ENCODE measurements at regions not wholly inside any gene's neighbourhood (a gene's known extent, or its start where the extent isn't known, plus 50 kb on each side); places are given as distances from the start of the nearest gene placed in this dataset.

DNA sequence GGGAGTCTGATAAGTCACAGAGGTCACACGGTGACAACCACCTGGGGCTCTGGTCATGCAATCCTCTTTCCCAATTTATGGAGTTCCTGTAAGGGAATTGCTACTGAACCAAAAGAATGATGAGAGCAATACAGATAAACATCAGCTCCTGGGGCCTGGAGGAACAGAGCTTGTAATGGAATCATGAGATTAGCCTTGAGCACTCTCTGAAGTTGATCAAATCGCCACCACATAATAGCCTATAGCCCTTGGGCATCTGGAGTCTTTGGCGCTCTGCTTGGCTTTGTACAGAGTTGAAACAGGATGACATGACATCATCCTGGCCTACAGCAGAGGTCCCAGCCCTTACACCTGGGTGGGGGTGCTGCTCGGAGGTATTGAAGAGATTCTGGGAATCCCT lies 154.3 kb upstream of the DTNBP1 start:
- peaks cover 0 to 2% of the 10 kb centered on the region in 2 experiments; a peak in 1 of 4 replicates for H3K4me1 ChIP-seq (ENCODE audit: control insufficient read depth in 1 of 2, insufficient read depth in 2 of 2, low read depth in 1 of 2, low read length in 1 of 2)
- H4K20me1 ChIP-seq (ENCODE audit: insufficient read depth): no peaks in the 10 kb centered on the region
- no peak overlapping the region for H3K4me3 ChIP-seq (ENCODE audit: low read depth in 2 of 2, low read length in 1 of 2)
- no peaks in the 10 kb centered on the region for H3K9me2 ChIP-seq
- DNase-seq: peak; percentile 11
- ChIA-PET POLR2A (no interaction called here), CTCF (interaction anchor here (1.0 kb wide), 1 partner anchor 353 kb away, joined by 3 read pairs; no protein-coding TSS in a partner anchor)
- no peak overlapping the region for H3K4me2 ChIP-seq
- H2AFZ ChIP-seq (ENCODE audit: low read depth): no peak overlapping the region
- H3K9ac ChIP-seq: no peak overlapping the region
- H3K36me3 ChIP-seq (replicated peaks in 1 of 2; ENCODE audit: control insufficient read depth in 1 of 2, insufficient read depth in 2 of 2, low read length in 1 of 2): no peaks in the 10 kb centered on the region
- H3K27me3 ChIP-seq (ENCODE audit: insufficient read depth): no peaks in the 10 kb centered on the region; the same call in 1 of the 2 replicates
- H3F3A ChIP-seq (replicated peaks; ENCODE audit: insufficient read depth): no peaks in the 10 kb centered on the region
- no peaks in the 10 kb centered on the region for H3K79me2 ChIP-seq (ENCODE audit: insufficient read depth)
- H3K9me3 ChIP-seq: no peaks in the 10 kb centered on the region
- H3K27ac ChIP-seq (ENCODE audit: low read depth in 2 of 2, low read length in 1 of 2): no peak overlapping the region
- TF ChIP-seq RCOR1 (IDR thresholded peaks at IDR 0.05; ENCODE audit: low read length): no peak
- TF ChIP-seq REST (IDR thresholded peaks at IDR 0.05; ENCODE audit: low read depth, low read length): no peak
- no peak for TF ChIP-seq YY1 (IDR thresholded peaks at IDR 0.05; ENCODE audit: low read depth)
- TF ChIP-seq POLR2AphosphoS5 (IDR thresholded peaks at IDR 0.05; ENCODE audit: low read depth, low read length): no peak
- TF ChIP-seq RAD21 (IDR thresholded peaks at IDR 0.05; ENCODE audit: low read length): no peak
- no peak for TF ChIP-seq FOXJ3 (CRISPR knock-in tag; IDR thresholded peaks at IDR 0.05)
- TF ChIP-seq GABPA (IDR thresholded peaks at IDR 0.05; ENCODE audit: low read depth): no peak
- TF ChIP-seq, protein P1, sequence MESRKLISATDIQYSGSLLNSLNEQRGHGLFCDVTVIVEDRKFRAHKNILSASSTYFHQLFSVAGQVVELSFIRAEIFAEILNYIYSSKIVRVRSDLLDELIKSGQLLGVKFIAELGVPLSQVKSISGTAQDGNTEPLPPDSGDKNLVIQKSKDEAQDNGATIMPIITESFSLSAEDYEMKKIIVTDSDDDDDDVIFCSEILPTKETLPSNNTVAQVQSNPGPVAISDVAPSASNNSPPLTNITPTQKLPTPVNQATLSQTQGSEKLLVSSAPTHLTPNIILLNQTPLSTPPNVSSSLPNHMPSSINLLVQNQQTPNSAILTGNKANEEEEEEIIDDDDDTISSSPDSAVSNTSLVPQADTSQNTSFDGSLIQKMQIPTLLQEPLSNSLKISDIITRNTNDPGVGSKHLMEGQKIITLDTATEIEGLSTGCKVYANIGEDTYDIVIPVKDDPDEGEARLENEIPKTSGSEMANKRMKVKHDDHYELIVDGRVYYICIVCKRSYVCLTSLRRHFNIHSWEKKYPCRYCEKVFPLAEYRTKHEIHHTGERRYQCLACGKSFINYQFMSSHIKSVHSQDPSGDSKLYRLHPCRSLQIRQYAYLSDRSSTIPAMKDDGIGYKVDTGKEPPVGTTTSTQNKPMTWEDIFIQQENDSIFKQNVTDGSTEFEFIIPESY (IDR thresholded peaks at IDR 0.05; ENCODE audit: borderline replicate concordance, low read depth): no peak
- TF ChIP-seq USF2 (IDR thresholded peaks at IDR 0.05; ENCODE audit: borderline replicate concordance, low read depth, low read length): no peak
- TF ChIP-seq NFIC (IDR thresholded peaks at IDR 0.05; ENCODE audit: borderline replicate concordance): no peak
- TF ChIP-seq, protein P2, sequence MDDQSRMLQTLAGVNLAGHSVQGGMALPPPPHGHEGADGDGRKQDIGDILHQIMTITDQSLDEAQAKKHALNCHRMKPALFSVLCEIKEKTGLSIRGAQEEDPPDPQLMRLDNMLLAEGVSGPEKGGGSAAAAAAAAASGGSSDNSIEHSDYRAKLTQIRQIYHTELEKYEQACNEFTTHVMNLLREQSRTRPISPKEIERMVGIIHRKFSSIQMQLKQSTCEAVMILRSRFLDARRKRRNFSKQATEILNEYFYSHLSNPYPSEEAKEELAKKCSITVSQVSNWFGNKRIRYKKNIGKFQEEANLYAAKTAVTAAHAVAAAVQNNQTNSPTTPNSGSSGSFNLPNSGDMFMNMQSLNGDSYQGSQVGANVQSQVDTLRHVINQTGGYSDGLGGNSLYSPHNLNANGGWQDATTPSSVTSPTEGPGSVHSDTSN (IDR thresholded peaks at IDR 0.05): no peak
- no peak for TF ChIP-seq EP300 (IDR thresholded peaks at IDR 0.05; ENCODE audit: borderline replicate concordance in 1 of 2, low read depth in 1 of 2, low read length in 1 of 2)
- TF ChIP-seq FOSL2 (IDR thresholded peaks at IDR 0.05; ENCODE audit: borderline replicate concordance, low read depth): no peak
- TF ChIP-seq EZH2phosphoT487 (IDR thresholded peaks at IDR 0.05; ENCODE audit: borderline replicate concordance, low read depth): no peak
- TF ChIP-seq NRF1 (IDR thresholded peaks at IDR 0.05; ENCODE audit: low read depth, low read length): no peak
- WGBS (ENCODE audit: low lambda C conversion rate): 30% methylated on average over 4 of the region's 4 CpGs
